Tibial nerve (tissue), 4 donors: ENCODE measurements at regions not wholly inside any gene's neighbourhood (a gene's known extent, or its start where the extent isn't known, plus 50 kb on each side); places are given as distances from the start of the nearest gene placed in this dataset.
"Not testable (repeated sequence)": the region's sequence is repeated elsewhere in the genome, so short reads cannot be mapped to it uniquely, and the experiment has no call there.

ENCODE experiments used
- DNase-seq, 2 donors: peaks; one replicate each; pipeline ENCODE4 v3.0.0-alpha.2; 2019; ENCODE audit warnings: low spot score in 2 of 2
- H3K27ac ChIP-seq, 4 donors: fragments of 200-600 bp; sonication (generic) in 3 of 4; one replicate each; pipeline ENCODE4 v1.5.1; 2017 to 2019; ENCODE audit warnings: mild to moderate bottlenecking in 1 of 4
- H3K27me3 ChIP-seq, 2 donors: fragments of 200-600 bp; sonication (generic) in 1 of 2; one replicate each; pipeline versions ENCODE4 v1.5.1 to v1.6.0; 2017 to 2019
- H3K36me3 ChIP-seq, 3 donors: fragments of 200-600 bp; sonication (generic); one replicate each; pipeline ENCODE4 v1.5.1; 2018 to 2019
- H3K4me1 ChIP-seq, 4 donors: fragments of 200-600 bp; sonication (generic) in 3 of 4; one replicate each; pipeline ENCODE4 v1.5.1; 2017 to 2019
- H3K4me3 ChIP-seq, 4 donors: fragments of 200-600 bp; sonication (generic) in 3 of 4; one replicate each; pipeline ENCODE4 v1.5.1; 2017 to 2019; ENCODE audit warnings: mild to moderate bottlenecking in 1 of 4, moderate library complexity in 1 of 4
- H3K9me3 ChIP-seq, 4 donors: fragments of 200-600 bp; sonication (generic) in 3 of 4; one replicate each; pipeline ENCODE4 v1.5.1; 2017 to 2019
- EP300 ChIP-seq, 2 donors: sonication (generic); formaldehyde crosslinking; IDR thresholded peaks; one replicate each; pipeline ENCODE4 v1.6.1; 2017; ENCODE audit warnings: antibody characterized with exemption in 2 of 2, mild to moderate bottlenecking in 1 of 2
- POLR2A ChIP-seq, 2 donors: fragments of 450-650 bp; IDR thresholded peaks; one replicate each; pipeline ENCODE4 v1.6.1; 2017; ENCODE audit warnings: antibody characterized with exemption in 2 of 2, mild to moderate bottlenecking in 2 of 2, moderate library complexity in 2 of 2
- WGBS, 2 donors: methylation state at CpG; one replicate each; pipeline ENCODE4 v1.1.5; 2018; 5-methylcytosine and 5-hydroxymethylcytosine counted together
- TF ChIP-seq, protein P1 (sequence below), 5 experiments: fragments of 200-600 bp in 3 of 5; fragments of 450-650 bp in 2 of 5; sonication (generic) in 3 of 5; IDR thresholded peaks; one replicate each; pipeline ENCODE4 v1.5.1; 2016 to 2019; ENCODE audit warnings: antibody characterized with exemption in 5 of 5, mild to moderate bottlenecking in 3 of 5, moderate library complexity in 2 of 5

DNA sequence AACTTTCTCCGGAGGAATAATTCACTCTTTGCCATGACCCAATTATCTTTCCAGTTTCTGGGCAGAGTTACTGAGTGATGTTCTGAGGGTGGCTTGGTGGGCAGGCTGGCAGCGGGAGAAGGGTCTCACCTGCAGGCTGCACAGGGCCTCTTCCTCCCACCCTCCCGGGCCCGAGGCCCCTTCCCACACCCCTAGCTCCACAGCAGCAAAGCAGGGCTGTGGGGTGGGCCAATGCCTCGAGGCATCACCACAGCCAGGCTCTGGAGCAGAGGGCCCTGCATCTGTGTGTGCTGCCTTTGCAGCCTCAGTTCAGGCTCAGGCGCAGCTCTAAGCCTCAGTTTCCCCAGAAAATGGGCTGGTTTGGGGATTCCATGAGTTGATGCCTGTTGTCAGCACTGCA, 120.2 kb upstream of the FOXD4L5 start:
- Histone ChIP-seq H3K36me3 (no peaks in the 10 kb centered on the region), H3K27me3 (no peaks in the 10 kb centered on the region), H3K4me3 (no peak overlapping the region), H3K4me1 (no peaks in the 10 kb centered on the region), H3K27ac (no peak overlapping the region), H3K9me3 (peaks cover 0 to 66% (median 0%) of the 10 kb centered on the region in 4 donors)
- TF ChIP-seq, protein P1, sequence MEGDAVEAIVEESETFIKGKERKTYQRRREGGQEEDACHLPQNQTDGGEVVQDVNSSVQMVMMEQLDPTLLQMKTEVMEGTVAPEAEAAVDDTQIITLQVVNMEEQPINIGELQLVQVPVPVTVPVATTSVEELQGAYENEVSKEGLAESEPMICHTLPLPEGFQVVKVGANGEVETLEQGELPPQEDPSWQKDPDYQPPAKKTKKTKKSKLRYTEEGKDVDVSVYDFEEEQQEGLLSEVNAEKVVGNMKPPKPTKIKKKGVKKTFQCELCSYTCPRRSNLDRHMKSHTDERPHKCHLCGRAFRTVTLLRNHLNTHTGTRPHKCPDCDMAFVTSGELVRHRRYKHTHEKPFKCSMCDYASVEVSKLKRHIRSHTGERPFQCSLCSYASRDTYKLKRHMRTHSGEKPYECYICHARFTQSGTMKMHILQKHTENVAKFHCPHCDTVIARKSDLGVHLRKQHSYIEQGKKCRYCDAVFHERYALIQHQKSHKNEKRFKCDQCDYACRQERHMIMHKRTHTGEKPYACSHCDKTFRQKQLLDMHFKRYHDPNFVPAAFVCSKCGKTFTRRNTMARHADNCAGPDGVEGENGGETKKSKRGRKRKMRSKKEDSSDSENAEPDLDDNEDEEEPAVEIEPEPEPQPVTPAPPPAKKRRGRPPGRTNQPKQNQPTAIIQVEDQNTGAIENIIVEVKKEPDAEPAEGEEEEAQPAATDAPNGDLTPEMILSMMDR (IDR thresholded peaks at IDR 0.05): no peak
- TF ChIP-seq POLR2A (IDR thresholded peaks at IDR 0.05): no peak
- no peak for TF ChIP-seq EP300 (IDR thresholded peaks at IDR 0.05)
- WGBS, 2 donors: 61 to 79% methylated on average over 4 to 6 of the region's 6 CpGs
- no peak for DNase-seq

DNA sequence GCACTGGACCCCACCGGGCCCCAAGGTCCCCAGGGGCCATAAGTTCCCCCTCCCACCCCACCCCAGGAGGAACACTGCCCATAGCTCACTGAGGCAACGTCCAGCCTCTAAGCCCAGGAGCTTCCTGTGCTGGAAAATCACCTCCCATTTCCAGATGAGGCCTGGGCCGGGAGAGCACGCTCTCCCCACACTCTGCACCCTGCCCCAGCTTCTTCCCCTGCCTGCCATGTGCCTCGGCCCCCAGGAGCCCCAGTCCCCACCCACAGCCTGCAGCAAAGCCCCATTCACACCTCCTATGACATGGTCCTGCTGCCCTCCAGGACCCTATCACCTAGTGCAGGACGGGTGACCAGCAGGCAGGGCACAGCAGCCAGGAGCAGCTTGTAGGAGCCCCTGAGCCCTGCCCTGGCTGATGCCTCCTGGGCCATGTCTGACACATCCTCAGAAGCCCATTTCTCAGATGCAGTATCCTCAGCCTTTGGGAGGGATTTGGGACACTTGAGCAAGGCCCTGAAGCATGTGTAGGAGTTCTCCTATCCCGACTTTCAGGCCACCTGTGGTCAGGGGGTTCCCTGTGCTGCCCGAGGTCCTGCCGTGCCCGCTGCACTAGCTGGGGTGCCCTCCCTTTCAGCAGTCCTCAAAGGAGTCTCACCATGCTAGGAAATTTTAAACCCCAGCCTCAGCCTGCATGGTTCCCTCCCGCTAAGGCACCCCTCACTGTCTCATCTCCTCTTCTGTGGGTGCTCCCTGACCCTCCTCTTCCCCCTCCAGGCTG, 119.4 kb upstream of the FOXD4L5 start:
- TF ChIP-seq POLR2A (IDR thresholded peaks at IDR 0.05) (no peak), EP300 (IDR thresholded peaks at IDR 0.05) (no peak)
- TF ChIP-seq, protein P1 (IDR thresholded peaks at IDR 0.05): no peak

DNA sequence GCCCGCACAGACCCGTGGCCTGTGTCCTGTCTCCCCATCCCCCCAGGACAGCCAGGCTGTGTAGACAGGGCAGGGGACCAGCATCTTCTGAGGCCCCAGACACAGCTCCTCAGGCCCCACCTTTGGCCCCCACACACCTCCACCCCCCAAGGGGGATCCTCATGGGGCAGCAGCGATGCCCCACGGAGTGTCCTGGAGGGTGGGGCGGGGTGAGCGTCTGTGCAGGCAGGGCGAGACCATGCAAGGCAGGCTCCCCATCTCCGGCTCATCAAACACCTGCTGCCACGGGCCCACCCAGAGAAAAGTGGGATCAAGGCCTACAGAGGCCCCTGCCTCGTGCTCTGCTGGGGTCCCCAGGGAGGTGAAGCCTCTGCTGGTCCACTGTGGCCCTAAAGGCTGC, 118.7 kb upstream of the FOXD4L5 start:
- peaks cover 0 to 57% (median 0%) of the 10 kb centered on the region in 4 donors for H3K9me3 ChIP-seq
- no peak overlapping the region for H3K4me3 ChIP-seq
- no peak overlapping the region for H3K27ac ChIP-seq
- no peaks in the 10 kb centered on the region for H3K27me3 ChIP-seq
- TF ChIP-seq POLR2A (IDR thresholded peaks at IDR 0.05): no peak
- TF ChIP-seq, protein P1 (IDR thresholded peaks at IDR 0.05): no peak
- TF ChIP-seq EP300 (IDR thresholded peaks at IDR 0.05): no peak
- H3K36me3 ChIP-seq: no peaks in the 10 kb centered on the region
- WGBS, 2 donors: 68 to 74% methylated on average over 9 to 10 of the region's 10 CpGs
- H3K4me1 ChIP-seq: no peaks in the 10 kb centered on the region
- no peak for DNase-seq

More for the DNA sequence above, 119.4 kb upstream of the FOXD4L5 start:
- Histone ChIP-seq H3K4me1 (no peaks in the 10 kb centered on the region), H3K9me3 (peaks cover 0 to 58% (median 0%) of the 10 kb centered on the region in 4 donors), H3K4me3 (no peak overlapping the region), H3K27me3 (no peaks in the 10 kb centered on the region), H3K27ac (no peak overlapping the region), H3K36me3 (no peaks in the 10 kb centered on the region)
- 76 to 84% methylated on average over 6 to 9 of the region's 11 CpGs for WGBS, 2 donors
- no peak for DNase-seq

DNA sequence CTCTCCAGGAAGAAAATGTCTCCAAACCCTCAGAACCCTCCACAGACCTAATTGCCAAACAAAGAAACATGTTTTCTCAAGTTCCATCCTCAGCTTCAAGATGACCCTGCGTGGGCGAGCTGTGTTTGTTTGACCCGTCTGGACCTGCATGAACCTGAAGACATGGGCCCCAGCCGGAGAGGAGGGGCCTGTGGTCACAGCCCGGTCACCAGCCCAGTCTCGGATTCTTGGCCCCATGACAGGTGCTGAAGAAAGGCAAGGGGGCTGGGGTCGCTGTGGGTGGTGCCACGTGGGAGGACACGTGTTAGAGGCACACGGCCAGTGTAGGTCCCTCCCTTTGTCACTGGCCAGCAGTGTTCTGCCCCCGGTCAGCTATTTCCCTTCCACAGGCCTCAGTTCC, 118.1 kb upstream of the FOXD4L5 start:
- 69 to 79% methylated on average over 9 to 11 of the region's 11 CpGs for WGBS, 2 donors
- H3K27me3 ChIP-seq, H3K4me3 ChIP-seq, H3K36me3 ChIP-seq, H3K27ac ChIP-seq, H3K4me1 ChIP-seq, DNase-seq: not testable (repeated sequence)
- peaks cover 0 to 57% (median 0%) of the 10 kb centered on the region in 4 donors for H3K9me3 ChIP-seq

GRCh38 chr9:65402206-65402870, 117.3 kb upstream of the FOXD4L5 start:
- H3K9me3 ChIP-seq: peaks cover 0 to 64% (median 0%) of the 10 kb centered on the region in 4 donors
- H3K4me1 ChIP-seq, H3K27ac ChIP-seq, H3K4me3 ChIP-seq, DNase-seq, H3K27me3 ChIP-seq, H3K36me3 ChIP-seq: not testable (repeated sequence)
- 87 to 88% methylated on average over 18 of the region's 18 CpGs for WGBS, 2 donors

DNA sequence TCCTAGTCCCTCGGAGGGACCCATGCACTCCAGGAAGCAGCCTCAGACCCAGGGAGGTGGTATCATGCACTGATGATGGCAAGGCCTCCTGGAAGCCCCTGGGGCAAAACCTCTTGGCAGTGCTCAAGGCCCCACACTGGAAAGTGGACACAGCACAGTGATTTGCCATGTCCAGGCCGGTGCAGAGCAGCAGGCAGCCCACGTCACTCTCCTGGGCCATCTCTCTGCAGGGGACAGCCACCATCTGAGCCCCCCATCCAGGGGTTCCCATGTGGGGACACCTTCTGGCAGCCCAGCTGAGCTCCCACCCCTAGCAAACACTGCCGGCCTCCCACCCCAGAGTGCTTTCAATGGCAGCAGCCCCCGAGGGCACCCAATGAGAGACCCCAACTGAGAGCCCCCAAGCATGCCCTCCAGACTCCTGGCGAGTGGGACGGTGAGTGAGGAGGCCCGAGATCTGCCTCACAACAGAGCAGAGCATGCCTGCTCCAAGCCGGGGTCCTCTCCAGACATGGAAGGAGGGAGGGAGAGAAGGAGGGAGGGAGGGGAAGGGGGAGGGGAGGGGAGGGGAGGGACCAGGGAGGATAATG, 116.5 kb upstream of the FOXD4L5 start:
- DNase-seq: not testable (repeated sequence)
- H3K9me3 ChIP-seq: peaks cover 0 to 62% (median 0%) of the 10 kb centered on the region in 4 donors
- 80 to 96% methylated on average over 3 to 7 of the region's 9 CpGs for WGBS, 2 donors

More for the DNA sequence above, 116.5 kb upstream of the FOXD4L5 start:
- not testable (repeated sequence) for H3K27me3 ChIP-seq, H3K36me3 ChIP-seq, H3K4me3 ChIP-seq, H3K27ac ChIP-seq, H3K4me1 ChIP-seq
